B cell (primary cell): ENCODE measurements at regions not wholly inside any gene's neighbourhood (a gene's known extent, or its start where the extent isn't known, plus 50 kb on each side); places are given as distances from the start of the nearest gene placed in this dataset.

Experiments used
- ATAC-seq: fragments of 200-7000 bp; cut with Tn5 transposase; one replicate; pipeline ENCODE4 v1.10.0; 2021; ENCODE audit warnings: low read depth, mild to moderate bottlenecking, moderate number of reproducible peaks, moderate library complexity
- CTCF ChIA-PET: fragments of 350-600 bp; sonication (Branson Sonifier 250); formaldehyde crosslinking; loops from one replicate; lab custom pipeline; 2021; ENCODE audit warnings: antibody characterized with exemption, inconsistent platforms; lab: Charles Lee
- POLR2A ChIA-PET: fragments of 350-600 bp; sonication (Branson Sonifier 250); formaldehyde crosslinking; loops from one replicate; lab custom pipeline; 2021; ENCODE audit warnings: antibody characterized with exemption; lab: Charles Lee
- DNase-seq: peaks from one replicate; pipeline ENCODE4 v3.0.0; 2013
- H2AFZ ChIP-seq: 2 replicates; pipeline ENCODE4 v1.6.1; 2012; ENCODE audit warnings: mild to moderate bottlenecking, low read depth, low read length; ENCODE audit not compliant: insufficient read depth, poor library complexity, severe bottlenecking
- H3K27ac ChIP-seq, 2 donors: 1 replicate in 1 of 2; 2 replicates in 1 of 2; pipeline ENCODE4 v1.5.1; 2012 to 2013; ENCODE audit warnings: low read length in 2 of 2, mild to moderate bottlenecking in 2 of 2, moderate library complexity in 1 of 2
- H3K27me3 ChIP-seq, 4 experiments: fragments of 200-600 bp in 1 of 4; sonication (generic) in 1 of 4; replicated peaks in 1 of 4; 1 replicate in 2 of 4; 2 replicates in 2 of 4; pipeline versions ENCODE4 v1.6.1 to v1.7.0; 2013 to 2016; ENCODE audit warnings: low read length in 3 of 4, mild to moderate bottlenecking in 2 of 4, mixed read lengths in 1 of 4, moderate library complexity in 1 of 4; ENCODE audit not compliant: insufficient read depth in 4 of 4, control insufficient read depth in 3 of 4; ENCODE audit errors: control extremely low read depth in 1 of 4
- H3K36me3 ChIP-seq, 2 experiments: replicated peaks in 1 of 2; 1 replicate in 1 of 2; 2 replicates in 1 of 2; pipeline versions ENCODE4 v1.6.1 to v1.7.1; 2013; ENCODE audit warnings: low read length in 1 of 2; ENCODE audit not compliant: insufficient read depth in 2 of 2, control insufficient read depth in 1 of 2; ENCODE audit errors: control extremely low read depth in 1 of 2, extremely low read depth in 1 of 2
- H3K4me1 ChIP-seq, 2 donors: fragments of 200-600 bp in 1 of 2; sonication (generic) in 1 of 2; 1 replicate in 1 of 2; 2 replicates in 1 of 2; pipeline versions ENCODE4 v1.5.1 to v1.6.1; 2013 to 2017; ENCODE audit warnings: low read length in 2 of 2; ENCODE audit not compliant: control insufficient read depth in 2 of 2, insufficient read depth in 2 of 2
- H3K4me2 ChIP-seq: replicated peaks from 2 replicates; pipeline ENCODE3; 2012; ENCODE audit warnings: mild to moderate bottlenecking, low read depth, low read length; ENCODE audit not compliant: poor library complexity, severe bottlenecking
- H3K4me3 ChIP-seq, 5 experiments: fragments of 200-600 bp in 1 of 5; sonication (generic) in 1 of 5; 1 replicate in 3 of 5; 2 replicates in 2 of 5; pipeline versions ENCODE4 v1.5.1 to v1.7.0; 2011 to 2016; ENCODE audit warnings: low read length in 4 of 5, mild to moderate bottlenecking in 4 of 5, low read depth in 2 of 5, control low read depth in 1 of 5, moderate library complexity in 1 of 5; ENCODE audit not compliant: insufficient read depth in 1 of 5; ENCODE audit errors: control extremely low read depth in 1 of 5, extremely low read depth in 1 of 5
- H3K79me2 ChIP-seq: fragments of 200-600 bp; sonication (generic); one replicate; pipeline ENCODE4 v1.6.0; 2016; ENCODE audit warnings: low read length; ENCODE audit not compliant: control insufficient read depth, insufficient read depth
- H3K9ac ChIP-seq: fragments of 200-600 bp; sonication (generic); 2 replicates; pipeline ENCODE4 v1.6.1; 2017; ENCODE audit warnings: mild to moderate bottlenecking, low read length, moderate library complexity
- H3K9me3 ChIP-seq, 3 donors: one replicate each; pipeline versions ENCODE4 v1.6.1 to v1.7.1; 2013; ENCODE audit warnings: low read length in 2 of 3; ENCODE audit not compliant: control insufficient read depth in 2 of 3, insufficient read depth in 1 of 3; ENCODE audit errors: control extremely low read depth in 1 of 3
- H4K20me1 ChIP-seq: 2 replicates; pipeline ENCODE4 v1.6.0; 2012; ENCODE audit warnings: mild to moderate bottlenecking, low read length; ENCODE audit not compliant: insufficient read depth, control insufficient read depth, poor library complexity, severe bottlenecking
- H3K27ac Mint-ChIP-seq: one replicate; pipeline ENCODE4 v1.8.0; 2021; ENCODE audit warnings: mixed read lengths
- H3K27me3 Mint-ChIP-seq: one replicate; pipeline ENCODE4 v1.8.0; 2021; ENCODE audit warnings: mixed read lengths
- H3K4me1 Mint-ChIP-seq: one replicate; pipeline ENCODE4 v1.8.0; 2021; ENCODE audit warnings: mixed read lengths
- H3K4me3 Mint-ChIP-seq: one replicate; pipeline ENCODE4 v1.8.0; 2021; ENCODE audit warnings: mixed read lengths
- H3K9me3 Mint-ChIP-seq: one replicate; pipeline ENCODE4 v1.8.0; 2022; ENCODE audit warnings: mixed read lengths; ENCODE audit not compliant: insufficient read depth
- EZH2 ChIP-seq: IDR thresholded peaks from 2 replicates; pipeline ENCODE4 v1.6.1; 2012; ENCODE audit warnings: borderline replicate concordance, low read depth, mild to moderate bottlenecking, moderate library complexity, low read length; ENCODE audit not compliant: insufficient read depth, poor library complexity, severe bottlenecking
- WGBS: methylation state at CpG from one replicate; pipeline ENCODE4 v1.1.5; 2013; ENCODE audit warnings: missing lambda C conversion rate; ENCODE audit not compliant: insufficient coverage; 5-methylcytosine and 5-hydroxymethylcytosine counted together
- intact Hi-C: fragments of 100-400 bp; cut with micrococcal nuclease; formaldehyde crosslinking; loops from one replicate; pipeline ENCODE4 v1.10.0; 2022
- TF ChIP-seq, protein P1 (sequence below): fragments of 200-600 bp; IDR thresholded peaks from one replicate; pipeline ENCODE4 v1.8.0; 2022; ENCODE audit warnings: antibody characterized with exemption, mild to moderate bottlenecking

- H3K27me3 ChIP-seq: no peaks in the 10 kb centered on the region
- no peaks in the 10 kb centered on the region for H3K79me2 ChIP-seq
- no peak overlapping the region for H3K4me2 ChIP-seq
- Mint-ChIP-seq H3K27me3 (peaks cover 31% of the 10 kb centered on the region), H3K4me3 (no peak overlapping the region), H3K9me3 (no peaks in the 10 kb centered on the region), H3K4me1 (no peaks in the 10 kb centered on the region), H3K27ac (no peak overlapping the region)
- intact Hi-C loops: no loop called here
- no peak overlapping the region for H3K27ac ChIP-seq
- POLR2A ChIA-PET: no interaction called here
- H3K4me3 ChIP-seq: no peak overlapping the region
- no peak for ATAC-seq
- no peak overlapping the region for H3K9ac ChIP-seq
- no peak for TF ChIP-seq EZH2
- TF ChIP-seq, protein P1, sequence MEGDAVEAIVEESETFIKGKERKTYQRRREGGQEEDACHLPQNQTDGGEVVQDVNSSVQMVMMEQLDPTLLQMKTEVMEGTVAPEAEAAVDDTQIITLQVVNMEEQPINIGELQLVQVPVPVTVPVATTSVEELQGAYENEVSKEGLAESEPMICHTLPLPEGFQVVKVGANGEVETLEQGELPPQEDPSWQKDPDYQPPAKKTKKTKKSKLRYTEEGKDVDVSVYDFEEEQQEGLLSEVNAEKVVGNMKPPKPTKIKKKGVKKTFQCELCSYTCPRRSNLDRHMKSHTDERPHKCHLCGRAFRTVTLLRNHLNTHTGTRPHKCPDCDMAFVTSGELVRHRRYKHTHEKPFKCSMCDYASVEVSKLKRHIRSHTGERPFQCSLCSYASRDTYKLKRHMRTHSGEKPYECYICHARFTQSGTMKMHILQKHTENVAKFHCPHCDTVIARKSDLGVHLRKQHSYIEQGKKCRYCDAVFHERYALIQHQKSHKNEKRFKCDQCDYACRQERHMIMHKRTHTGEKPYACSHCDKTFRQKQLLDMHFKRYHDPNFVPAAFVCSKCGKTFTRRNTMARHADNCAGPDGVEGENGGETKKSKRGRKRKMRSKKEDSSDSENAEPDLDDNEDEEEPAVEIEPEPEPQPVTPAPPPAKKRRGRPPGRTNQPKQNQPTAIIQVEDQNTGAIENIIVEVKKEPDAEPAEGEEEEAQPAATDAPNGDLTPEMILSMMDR: no peak
- no peak for DNase-seq
- no peaks in the 10 kb centered on the region for H3K9me3 ChIP-seq
- CTCF ChIA-PET: no interaction called here
- no peaks in the 10 kb centered on the region for H4K20me1 ChIP-seq
- no peaks in the 10 kb centered on the region for H3K4me1 ChIP-seq
- no peaks in the 10 kb centered on the region for H3K36me3 ChIP-seq
- WGBS: 93% methylated on average over 5 of the region's 5 CpGs
- no peak overlapping the region for H2AFZ ChIP-seq
These were observed 131.3 kb downstream of the CHST1 start for GRCh38 chr11:45534132-45534531.

DNA sequence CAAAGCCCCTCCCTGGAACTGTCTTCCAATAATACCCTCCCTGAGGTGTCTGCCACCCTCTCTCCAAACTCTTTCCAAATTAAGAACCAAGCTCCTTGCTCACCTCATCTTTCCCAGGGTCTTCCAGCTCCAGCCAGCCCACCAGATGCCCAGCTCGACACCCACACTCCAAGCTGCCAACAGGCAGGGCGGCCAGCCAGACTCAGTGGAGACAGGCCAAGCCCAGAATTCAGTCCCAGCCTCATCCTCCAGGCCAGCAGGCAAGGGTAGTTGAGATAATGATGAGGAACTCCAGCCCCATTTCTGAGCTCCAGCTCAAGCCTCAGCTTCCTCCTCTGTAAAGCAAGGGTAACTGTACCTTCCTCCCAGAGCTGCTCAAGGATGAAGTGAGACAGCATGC, 132.9 kb downstream of the CHST1 start:
- Mint-ChIP-seq H3K4me1 (no peaks in the 10 kb centered on the region), H3K27ac (no peak overlapping the region), H3K27me3 (peaks cover 30% of the 10 kb centered on the region), H3K9me3 (no peaks in the 10 kb centered on the region), H3K4me3 (no peak overlapping the region)
- Histone ChIP-seq H3K9me3 (peaks cover 0 to under 1% (median 0%) of the 10 kb centered on the region in 3 donors), H3K27ac (no peak overlapping the region), H3K36me3 (no peaks in the 10 kb centered on the region), H3K4me3 (no peak overlapping the region), H3K9ac (no peak overlapping the region), H4K20me1 (no peaks in the 10 kb centered on the region), H3K79me2 (no peaks in the 10 kb centered on the region), H3K4me2 (no peak overlapping the region), H3K4me1 (no peaks in the 10 kb centered on the region), H2AFZ (no peak overlapping the region), H3K27me3 (no peaks in the 10 kb centered on the region)
- ChIA-PET POLR2A (no interaction called here), CTCF (no interaction called here)
- ATAC-seq (no peak), DNase-seq (no peak)
- intact Hi-C loops: no loop called here
- TF ChIP-seq, protein P1: no peak
- TF ChIP-seq EZH2: no peak
- WGBS: 80% methylated on average over 2 of the region's 2 CpGs
